Osteocyte (in vitro differentiated cells): ENCODE measurements at regions not wholly inside any gene's neighbourhood (a gene's known extent, or its start where the extent isn't known, plus 50 kb on each side); places are given as distances from the start of the nearest gene placed in this dataset.

ENCODE experiments used
- DNase-seq: peaks from one replicate; pipeline ENCODE4 v3.0.0; 2021; ENCODE audit warnings: mixed read lengths; ENCODE audit not compliant: unreplicated experiment; ENCODE audit errors: extremely low spot score
- H3K27ac Mint-ChIP-seq: one replicate; pipeline ENCODE4 v1.8.0; 2021; ENCODE audit warnings: mild to moderate bottlenecking, mixed read lengths; ENCODE audit not compliant: unreplicated experiment
- H3K27me3 Mint-ChIP-seq: one replicate; pipeline ENCODE4 v1.8.0; 2021; ENCODE audit warnings: mixed read lengths; ENCODE audit not compliant: unreplicated experiment
- H3K36me3 Mint-ChIP-seq: one replicate; pipeline ENCODE4 v1.8.0; 2021; ENCODE audit warnings: mixed read lengths; ENCODE audit not compliant: unreplicated experiment
- H3K4me1 Mint-ChIP-seq: one replicate; pipeline ENCODE4 v1.8.0; 2021; ENCODE audit warnings: mixed read lengths; ENCODE audit not compliant: unreplicated experiment
- H3K4me3 Mint-ChIP-seq: one replicate; pipeline ENCODE4 v1.8.0; 2021; ENCODE audit warnings: mild to moderate bottlenecking, moderate library complexity, mixed read lengths; ENCODE audit not compliant: unreplicated experiment
- H3K9me3 Mint-ChIP-seq: one replicate; pipeline ENCODE4 v1.8.0; 2021; ENCODE audit warnings: mixed read lengths; ENCODE audit not compliant: unreplicated experiment
- TF ChIP-seq, protein P1 (sequence below): fragments of 200-600 bp; sonication (generic); IDR thresholded peaks from 2 replicates; pipeline ENCODE4 v1.5.0; 2021; ENCODE audit warnings: antibody characterized with exemption, mild to moderate bottlenecking, moderate library complexity

DNA sequence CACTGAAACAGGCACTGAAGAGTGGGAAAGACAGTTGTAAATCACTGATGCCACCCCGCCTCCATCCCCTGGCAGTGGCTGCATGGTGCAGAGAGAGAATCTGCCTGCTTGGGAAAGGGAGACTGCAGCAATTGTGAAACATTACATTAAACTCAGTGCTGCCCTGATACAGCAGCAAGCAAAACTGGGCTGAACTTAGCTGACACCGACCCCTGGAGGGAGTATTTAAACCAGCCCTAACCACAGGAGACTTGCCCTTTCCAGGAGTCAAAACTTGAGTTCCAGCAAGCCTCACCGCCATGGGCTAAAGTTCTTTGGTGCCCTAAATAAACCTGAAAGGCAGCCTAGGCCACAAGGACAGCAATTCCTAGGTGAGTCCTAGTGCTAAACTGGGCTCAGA is 109.4 kb upstream of the PLPP4 start:
- TF ChIP-seq, protein P1, sequence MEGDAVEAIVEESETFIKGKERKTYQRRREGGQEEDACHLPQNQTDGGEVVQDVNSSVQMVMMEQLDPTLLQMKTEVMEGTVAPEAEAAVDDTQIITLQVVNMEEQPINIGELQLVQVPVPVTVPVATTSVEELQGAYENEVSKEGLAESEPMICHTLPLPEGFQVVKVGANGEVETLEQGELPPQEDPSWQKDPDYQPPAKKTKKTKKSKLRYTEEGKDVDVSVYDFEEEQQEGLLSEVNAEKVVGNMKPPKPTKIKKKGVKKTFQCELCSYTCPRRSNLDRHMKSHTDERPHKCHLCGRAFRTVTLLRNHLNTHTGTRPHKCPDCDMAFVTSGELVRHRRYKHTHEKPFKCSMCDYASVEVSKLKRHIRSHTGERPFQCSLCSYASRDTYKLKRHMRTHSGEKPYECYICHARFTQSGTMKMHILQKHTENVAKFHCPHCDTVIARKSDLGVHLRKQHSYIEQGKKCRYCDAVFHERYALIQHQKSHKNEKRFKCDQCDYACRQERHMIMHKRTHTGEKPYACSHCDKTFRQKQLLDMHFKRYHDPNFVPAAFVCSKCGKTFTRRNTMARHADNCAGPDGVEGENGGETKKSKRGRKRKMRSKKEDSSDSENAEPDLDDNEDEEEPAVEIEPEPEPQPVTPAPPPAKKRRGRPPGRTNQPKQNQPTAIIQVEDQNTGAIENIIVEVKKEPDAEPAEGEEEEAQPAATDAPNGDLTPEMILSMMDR, result no peak
- H3K4me3 Mint-ChIP-seq, result no peak overlapping the region
- no peak for DNase-seq
- H3K27ac Mint-ChIP-seq, result no peak overlapping the region
- peaks cover 4% of the 10 kb centered on the region for H3K27me3 Mint-ChIP-seq
- no peaks in the 10 kb centered on the region for H3K36me3 Mint-ChIP-seq
- no peaks in the 10 kb centered on the region for H3K4me1 Mint-ChIP-seq
- peaks cover under 1% of the 10 kb centered on the region for H3K9me3 Mint-ChIP-seq

- H3K4me3 Mint-ChIP-seq, result no peak overlapping the region
- H3K9me3 Mint-ChIP-seq, result peaks cover 7% of the 10 kb centered on the region
- TF ChIP-seq, protein P1, result no peak
- DNase-seq, result no peak
- peaks cover 4% of the 10 kb centered on the region for H3K27me3 Mint-ChIP-seq
- no peaks in the 10 kb centered on the region for H3K36me3 Mint-ChIP-seq
- no peaks in the 10 kb centered on the region for H3K4me1 Mint-ChIP-seq
- no peak overlapping the region for H3K27ac Mint-ChIP-seq
These were observed 108.0 kb upstream of the PLPP4 start for GRCh38 chr10:120349069-120349468.

DNA sequence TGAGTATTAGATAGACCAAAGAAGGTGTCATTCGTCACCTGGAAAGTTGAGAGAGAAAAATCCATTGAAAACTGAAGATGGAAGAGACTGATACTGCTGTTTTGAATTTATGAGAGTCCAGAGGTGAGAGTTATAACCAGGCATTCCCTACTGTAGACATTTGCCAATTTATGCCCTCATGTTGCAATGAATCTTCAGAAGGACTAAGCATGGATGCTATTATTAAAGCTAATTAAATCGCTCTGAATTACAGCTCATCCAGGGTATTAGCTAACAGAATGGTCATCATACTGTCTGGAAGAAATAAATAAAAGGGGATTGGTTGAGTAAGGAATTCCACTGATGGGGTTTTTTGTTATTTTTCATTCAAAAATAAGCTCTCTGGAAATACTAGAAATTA is 101.6 kb upstream of the PLPP4 start:
- Mint-ChIP-seq H3K27ac (no peak overlapping the region), H3K4me3 (no peak overlapping the region), H3K4me1 (no peaks in the 10 kb centered on the region), H3K9me3 (peaks cover 7% of the 10 kb centered on the region), H3K27me3 (no peaks in the 10 kb centered on the region), H3K36me3 (no peaks in the 10 kb centered on the region)
- DNase-seq, result no peak
- TF ChIP-seq, protein P1, result no peak

GRCh38 chr10:120360571-120360970 is 96.5 kb upstream of the PLPP4 start:
- Mint-ChIP-seq H3K9me3 (no peaks in the 10 kb centered on the region), H3K27ac (no peak overlapping the region), H3K27me3 (peaks cover 2% of the 10 kb centered on the region), H3K36me3 (no peaks in the 10 kb centered on the region), H3K4me1 (no peaks in the 10 kb centered on the region), H3K4me3 (no peak overlapping the region)
- no peak for DNase-seq
- TF ChIP-seq, protein P1, result no peak

DNA sequence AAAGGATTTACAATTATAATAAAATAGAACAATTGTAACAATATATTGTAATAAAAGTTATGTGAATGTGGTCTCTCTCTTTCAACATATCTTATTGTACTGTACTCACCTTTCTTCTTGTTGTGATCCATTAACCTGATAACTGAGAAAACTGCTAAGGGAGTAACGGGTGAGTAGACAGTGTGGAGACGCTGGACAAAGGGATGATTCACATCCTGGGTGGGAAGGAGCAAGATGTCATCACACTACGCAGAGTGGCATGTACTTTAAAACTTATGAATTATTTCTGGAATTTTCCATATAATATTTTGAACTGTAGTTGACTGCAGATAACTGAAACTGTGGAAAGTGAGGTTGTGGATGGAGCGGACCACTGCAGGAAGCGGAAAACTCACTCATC is 91.2 kb upstream of the PLPP4 start:
- H3K4me1 Mint-ChIP-seq, result no peaks in the 10 kb centered on the region

More for the DNA sequence above, 91.2 kb upstream of the PLPP4 start:
- no peak for DNase-seq
- H3K27ac Mint-ChIP-seq, result no peak overlapping the region
- no peak overlapping the region for H3K4me3 Mint-ChIP-seq
- no peaks in the 10 kb centered on the region for H3K36me3 Mint-ChIP-seq
- TF ChIP-seq, protein P1, result no peak
- H3K27me3 Mint-ChIP-seq, result peaks cover 11% of the 10 kb centered on the region
- no peaks in the 10 kb centered on the region for H3K9me3 Mint-ChIP-seq
